ENCODE measurements at regions not wholly inside any gene's neighbourhood (a gene's known extent, or its start where the extent isn't known, plus 50 kb on each side); places are given as distances from the start of the nearest gene placed in this dataset.

GRCh38 chr7:18437101-18437500, 58.4 kb upstream of the HDAC9 start:
- TF ChIP-seq, protein P1, sequence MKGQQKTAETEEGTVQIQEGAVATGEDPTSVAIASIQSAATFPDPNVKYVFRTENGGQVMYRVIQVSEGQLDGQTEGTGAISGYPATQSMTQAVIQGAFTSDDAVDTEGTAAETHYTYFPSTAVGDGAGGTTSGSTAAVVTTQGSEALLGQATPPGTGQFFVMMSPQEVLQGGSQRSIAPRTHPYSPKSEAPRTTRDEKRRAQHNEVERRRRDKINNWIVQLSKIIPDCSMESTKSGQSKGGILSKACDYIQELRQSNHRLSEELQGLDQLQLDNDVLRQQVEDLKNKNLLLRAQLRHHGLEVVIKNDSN (IDR thresholded peaks at IDR 0.05) = no peak
- TF ChIP-seq CEBPB (IDR thresholded peaks at IDR 0.05) (no peak), RAD21 (IDR thresholded peaks at IDR 0.05; ENCODE audit: low read depth) (no peak), EP300 (IDR thresholded peaks at IDR 0.05; ENCODE audit: borderline replicate concordance) (no peak), NFIC (IDR thresholded peaks at IDR 0.05) (no peak), FOXM1 (IDR thresholded peaks at IDR 0.05; ENCODE audit: borderline replicate concordance, low read depth) (no peak), CREB1 (IDR thresholded peaks at IDR 0.05; ENCODE audit: low read depth) (no peak)
- TF ChIP-seq, protein P2, sequence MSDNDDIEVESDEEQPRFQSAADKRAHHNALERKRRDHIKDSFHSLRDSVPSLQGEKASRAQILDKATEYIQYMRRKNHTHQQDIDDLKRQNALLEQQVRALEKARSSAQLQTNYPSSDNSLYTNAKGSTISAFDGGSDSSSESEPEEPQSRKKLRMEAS (IDR thresholded peaks at IDR 0.05) = no peak

Data from Ishikawa (cell line).